ENCODE measurements at regions not wholly inside any gene's neighbourhood (a gene's known extent, or its start where the extent isn't known, plus 50 kb on each side); places are given as distances from the start of the nearest gene placed in this dataset.

GRCh38 chr1:59123081-59123681 lies 173.7 kb upstream of the FGGY start:
- TF ChIP-seq CTCF (IDR thresholded peaks at IDR 0.05) = no peak
- TF ChIP-seq POLR2A (IDR thresholded peaks at IDR 0.05) = no peak

Data from ovary (tissue), 3 donors.